ENCODE measurements at regions not wholly inside any gene's neighbourhood (a gene's known extent, or its start where the extent isn't known, plus 50 kb on each side); places are given as distances from the start of the nearest gene placed in this dataset.

GRCh38 chr4:135277068-135277979 is 1075.7 kb upstream of the PABPC4L start:
- TF ChIP-seq, protein P1, sequence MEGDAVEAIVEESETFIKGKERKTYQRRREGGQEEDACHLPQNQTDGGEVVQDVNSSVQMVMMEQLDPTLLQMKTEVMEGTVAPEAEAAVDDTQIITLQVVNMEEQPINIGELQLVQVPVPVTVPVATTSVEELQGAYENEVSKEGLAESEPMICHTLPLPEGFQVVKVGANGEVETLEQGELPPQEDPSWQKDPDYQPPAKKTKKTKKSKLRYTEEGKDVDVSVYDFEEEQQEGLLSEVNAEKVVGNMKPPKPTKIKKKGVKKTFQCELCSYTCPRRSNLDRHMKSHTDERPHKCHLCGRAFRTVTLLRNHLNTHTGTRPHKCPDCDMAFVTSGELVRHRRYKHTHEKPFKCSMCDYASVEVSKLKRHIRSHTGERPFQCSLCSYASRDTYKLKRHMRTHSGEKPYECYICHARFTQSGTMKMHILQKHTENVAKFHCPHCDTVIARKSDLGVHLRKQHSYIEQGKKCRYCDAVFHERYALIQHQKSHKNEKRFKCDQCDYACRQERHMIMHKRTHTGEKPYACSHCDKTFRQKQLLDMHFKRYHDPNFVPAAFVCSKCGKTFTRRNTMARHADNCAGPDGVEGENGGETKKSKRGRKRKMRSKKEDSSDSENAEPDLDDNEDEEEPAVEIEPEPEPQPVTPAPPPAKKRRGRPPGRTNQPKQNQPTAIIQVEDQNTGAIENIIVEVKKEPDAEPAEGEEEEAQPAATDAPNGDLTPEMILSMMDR (conservative IDR thresholded peaks at IDR 0.05), result no peak
- no peak for TF ChIP-seq EZH2 (IDR thresholded peaks at IDR 0.05; ENCODE audit: low read depth)
